ENCODE measurements at regions not wholly inside any gene's neighbourhood (a gene's known extent, or its start where the extent isn't known, plus 50 kb on each side); places are given as distances from the start of the nearest gene placed in this dataset.

- in situ Hi-C loops (cut with MboI), result no loop called here
- WGBS (ENCODE audit: insufficient coverage, low coverage, missing lambda C conversion rate), result 6% methylated on average over 2 of the region's 2 CpGs
- FAIRE-seq, result no peak
Observed at GRCh38 chr15:36183201-36183600, 396.2 kb upstream of the CDIN1 start.

More at GRCh38 chr15:36183201-36183600, 396.2 kb upstream of the CDIN1 start:
- intact Hi-C loops (cut with micrococcal nuclease), result no loop called here
- no TSS peak for BruUV-seq (replicated peaks)
- Histone ChIP-seq H2AFZ (ENCODE audit: low read depth, low read length) (no peak overlapping the region), H3K9ac (ENCODE audit: insufficient read depth in 1 of 2, low read depth in 2 of 2, low read length in 2 of 2) (no peak overlapping the region), H3K4me1 (replicated peaks in 1 of 2; ENCODE audit: control insufficient read depth in 2 of 2, insufficient read depth in 2 of 2, low read length in 2 of 2) (no peaks in the 10 kb centered on the region), H3K9me3 (replicated peaks; ENCODE audit: control insufficient read depth, insufficient read depth, low read depth, low read length) (no peaks in the 10 kb centered on the region), H3K4me3 (no peak overlapping the region), H3K27me3 (ENCODE audit: control insufficient read depth in 2 of 2, insufficient read depth in 2 of 2, low read length in 2 of 2) (no peaks in the 10 kb centered on the region; a peak in 1 of 5 replicates), H3K36me3 (ENCODE audit: control insufficient read depth, insufficient read depth, low read length) (no peaks in the 10 kb centered on the region), H3K9me1 (ENCODE audit: control insufficient read depth, insufficient read depth, low read length) (no peaks in the 10 kb centered on the region), H3K79me2 (ENCODE audit: control insufficient read depth, insufficient read depth, low read length) (no peaks in the 10 kb centered on the region), H3K4me2 (ENCODE audit: insufficient read depth, low read length) (no peak overlapping the region), H3K27ac (ENCODE audit: extremely low read depth, low read depth, low read length) (no peak overlapping the region), H4K20me1 (replicated peaks; ENCODE audit: control insufficient read depth, insufficient read depth, low read length) (no peaks in the 10 kb centered on the region)
- ChIA-PET CTCF (ENCODE audit: low intra/inter-chr PET ratio) (no interaction called here), POLR2A (no interaction called here)
- DNase-seq (ENCODE audit: extremely low read depth in 1 of 4, low spot score in 3 of 4) (no peak), ATAC-seq (no peak)
- no peak for TF ChIP-seq ARID4B (CRISPR knock-in tag; IDR thresholded peaks at IDR 0.05)
- no peak for TF ChIP-seq PTTG1 (tag; IDR thresholded peaks at IDR 0.05; ENCODE audit: low read depth)
- no peak for TF ChIP-seq PHB2 (IDR thresholded peaks at IDR 0.05; ENCODE audit: low read depth)
- no peak for TF ChIP-seq NELFE (IDR thresholded peaks at IDR 0.05; ENCODE audit: insufficient read depth, insufficient read length)
- TF ChIP-seq CREB5 (CRISPR knock-in tag; IDR thresholded peaks at IDR 0.05), result no peak
- no peak for TF ChIP-seq BRD4 (IDR thresholded peaks at IDR 0.05)
- TF ChIP-seq CUX1 (CRISPR knock-in tag; IDR thresholded peaks at IDR 0.05), result no peak
